CD4-positive, alpha-beta T cell treated with Interleukin-15 for 4 hours (primary cell): ENCODE measurements at regions not wholly inside any gene's neighbourhood (a gene's known extent, or its start where the extent isn't known, plus 50 kb on each side); places are given as distances from the start of the nearest gene placed in this dataset.
"Not testable (repeated sequence)": the region's sequence is repeated elsewhere in the genome, so short reads cannot be mapped to it uniquely, and the experiment has no call there.

Source experiments
- DNase-seq: peaks from one replicate; pipeline ENCODE4 v3.0.0-alpha.2; 2020; ENCODE audit warnings: low spot score

DNA sequence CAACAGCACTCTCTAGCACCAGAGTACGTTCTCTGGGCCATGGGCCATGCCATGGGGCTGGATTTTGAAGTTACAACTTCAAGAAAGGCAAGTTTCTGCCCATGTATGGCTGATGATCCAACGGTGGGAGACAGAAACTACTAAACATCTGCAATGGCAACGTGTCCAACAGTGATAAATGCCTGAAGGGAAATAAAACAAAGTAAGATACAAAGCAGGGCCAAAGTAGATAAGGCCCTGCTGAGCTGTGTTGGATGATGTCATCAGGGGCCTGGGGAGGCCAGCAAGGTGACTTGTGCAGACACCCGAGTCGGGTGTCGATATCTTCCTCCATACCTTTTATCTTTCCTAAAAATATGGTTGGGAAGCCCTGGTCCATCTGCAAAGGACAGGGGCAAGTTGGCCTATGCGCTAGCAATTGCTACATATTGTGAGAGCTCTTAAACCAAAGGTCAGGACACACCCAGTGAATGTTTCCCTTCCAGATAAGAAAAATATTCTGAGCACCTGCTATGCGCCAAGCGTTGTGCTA lies 487.2 kb downstream of the MN1 start:
- DNase-seq: no peak

DNA sequence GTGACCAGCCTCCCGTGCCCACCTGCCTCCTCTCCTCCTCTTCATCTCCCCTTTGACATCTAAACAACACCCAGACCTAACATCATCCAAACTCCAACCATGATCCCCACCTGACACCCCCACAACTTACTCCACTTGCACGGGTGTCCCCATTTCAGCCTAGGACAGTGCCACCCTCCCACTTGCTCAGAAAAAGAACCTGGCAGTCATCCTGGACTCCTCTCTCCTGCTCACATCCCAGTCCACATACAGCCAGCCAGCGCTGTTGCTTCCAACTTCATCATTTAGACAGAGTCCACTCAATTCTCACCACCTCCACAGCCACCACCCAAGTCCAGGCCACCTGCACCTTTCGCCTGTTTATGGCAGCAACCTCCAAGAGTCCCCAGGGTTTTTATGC lies 485.7 kb downstream of the MN1 start:
- DNase-seq: no peak

DNA sequence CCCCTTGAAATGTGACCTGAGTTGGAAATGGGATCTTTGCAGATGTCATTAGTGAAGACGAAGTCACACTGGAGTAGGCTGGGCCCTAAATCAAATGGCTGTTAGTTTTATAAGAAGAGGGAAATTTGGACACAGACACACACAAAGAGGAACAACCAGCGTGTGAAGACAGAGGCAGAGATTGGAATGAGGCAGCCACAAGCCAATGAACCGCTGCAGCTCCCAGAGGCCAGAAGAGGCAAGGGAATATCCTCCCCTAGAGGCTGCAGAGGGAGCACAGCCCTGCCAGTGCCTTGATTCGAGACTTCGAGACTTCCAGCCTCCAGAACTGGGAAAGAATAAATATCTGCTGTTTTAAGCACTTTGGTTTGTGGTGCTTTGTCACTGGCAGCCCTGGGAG lies 484.5 kb downstream of the MN1 start:
- no peak for DNase-seq

DNA sequence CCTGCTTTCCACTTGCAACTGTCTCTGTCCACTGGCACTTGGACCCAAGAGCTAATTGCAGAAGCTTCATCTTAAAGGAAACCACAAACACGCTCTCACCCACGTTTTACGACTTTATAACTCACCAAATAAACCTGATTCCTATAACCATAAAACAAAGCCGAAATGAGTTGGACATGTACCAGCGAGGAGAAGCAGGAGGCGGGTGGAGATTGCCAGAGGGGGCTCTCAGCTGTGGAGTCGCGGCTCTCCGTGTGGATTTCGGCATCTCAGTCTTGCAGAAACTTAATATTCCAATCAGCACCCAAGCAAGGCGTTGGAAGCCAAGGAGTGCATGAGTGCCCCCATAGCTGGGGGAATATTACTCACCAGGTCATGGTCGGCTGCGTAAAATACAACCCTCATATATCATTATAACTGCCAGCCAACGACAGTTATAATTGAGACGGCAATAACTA lies 483.6 kb downstream of the MN1 start:
- DNase-seq: no peak

DNA sequence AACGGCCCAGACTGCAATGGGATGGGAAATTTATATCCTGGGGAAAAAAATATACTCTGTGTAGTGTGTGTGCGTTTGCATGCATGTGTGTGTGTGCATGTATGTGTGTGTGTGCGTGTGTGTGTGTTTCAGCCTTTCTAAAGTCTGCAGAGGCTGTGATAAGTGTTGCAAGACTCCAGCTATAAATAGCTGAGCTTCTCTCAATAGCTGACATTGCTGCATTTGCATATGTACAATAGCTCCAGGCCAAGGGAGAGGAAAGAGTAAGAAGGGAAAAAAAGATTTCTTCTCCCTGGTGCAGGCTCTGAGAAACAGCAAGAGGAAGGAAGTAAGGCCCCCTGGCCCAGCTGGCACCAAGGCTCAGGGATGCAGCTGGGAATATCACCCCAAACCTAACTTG lies 483.0 kb downstream of the MN1 start:
- no peak for DNase-seq

DNA sequence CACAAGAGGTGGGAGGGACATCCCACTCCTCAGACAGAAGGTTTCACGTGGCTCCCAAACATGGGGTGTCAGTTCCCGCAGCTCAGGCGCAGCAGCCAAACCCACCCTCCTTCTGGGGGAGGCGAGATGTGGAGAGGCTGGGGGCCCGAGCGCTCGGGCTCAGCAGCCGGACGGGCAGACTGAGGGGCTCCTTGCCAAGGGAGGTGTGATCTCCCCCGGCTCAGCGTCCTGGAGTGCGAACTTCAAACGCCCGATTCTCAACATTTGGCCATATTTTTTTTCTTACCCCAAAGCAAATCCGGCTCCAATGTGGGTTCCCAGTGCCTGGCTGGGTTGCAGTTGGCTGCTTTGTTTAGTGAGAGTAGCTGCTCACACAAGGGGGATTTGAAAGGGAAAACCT lies 477.9 kb downstream of the MN1 start:
- no peak for DNase-seq

DNA sequence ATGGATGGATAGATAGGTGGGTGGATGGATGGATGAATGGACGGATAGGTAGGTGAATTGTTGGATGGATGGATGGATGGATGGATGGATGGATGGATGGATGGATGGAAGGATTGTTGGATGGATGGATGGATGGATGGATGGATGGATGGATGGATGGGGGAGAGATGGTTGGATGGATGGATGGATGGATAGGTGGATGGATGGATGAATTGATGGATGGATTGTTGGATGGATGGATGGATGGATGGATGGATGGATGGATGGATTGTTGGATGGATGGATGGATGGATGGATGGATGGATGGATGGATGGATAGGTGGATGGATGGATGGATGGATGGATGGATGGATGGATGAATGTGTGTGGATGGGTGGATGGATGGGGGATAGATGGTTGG lies 476.6 kb downstream of the MN1 start:
- not testable (repeated sequence) for DNase-seq

DNA sequence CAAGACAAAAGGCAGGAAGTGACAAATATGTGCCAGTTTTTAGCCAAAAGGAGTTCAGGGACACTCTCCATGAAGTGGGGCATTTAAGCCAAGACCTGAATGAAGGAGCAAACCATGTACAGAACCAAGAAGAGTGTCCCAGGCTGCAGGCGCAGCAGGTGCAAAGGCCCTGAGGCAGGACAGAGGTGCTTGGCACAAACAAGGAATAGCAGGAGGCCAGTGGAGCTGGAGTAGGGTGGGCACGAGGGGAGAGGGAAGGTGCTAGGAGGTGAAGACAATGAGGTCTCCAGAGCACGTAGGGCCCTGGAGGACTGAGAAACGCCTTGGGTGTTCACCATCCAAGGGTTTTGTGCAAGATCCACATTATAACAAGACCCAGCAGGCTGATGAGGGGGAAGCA lies 474.1 kb downstream of the MN1 start:
- DNase-seq: no peak

DNA sequence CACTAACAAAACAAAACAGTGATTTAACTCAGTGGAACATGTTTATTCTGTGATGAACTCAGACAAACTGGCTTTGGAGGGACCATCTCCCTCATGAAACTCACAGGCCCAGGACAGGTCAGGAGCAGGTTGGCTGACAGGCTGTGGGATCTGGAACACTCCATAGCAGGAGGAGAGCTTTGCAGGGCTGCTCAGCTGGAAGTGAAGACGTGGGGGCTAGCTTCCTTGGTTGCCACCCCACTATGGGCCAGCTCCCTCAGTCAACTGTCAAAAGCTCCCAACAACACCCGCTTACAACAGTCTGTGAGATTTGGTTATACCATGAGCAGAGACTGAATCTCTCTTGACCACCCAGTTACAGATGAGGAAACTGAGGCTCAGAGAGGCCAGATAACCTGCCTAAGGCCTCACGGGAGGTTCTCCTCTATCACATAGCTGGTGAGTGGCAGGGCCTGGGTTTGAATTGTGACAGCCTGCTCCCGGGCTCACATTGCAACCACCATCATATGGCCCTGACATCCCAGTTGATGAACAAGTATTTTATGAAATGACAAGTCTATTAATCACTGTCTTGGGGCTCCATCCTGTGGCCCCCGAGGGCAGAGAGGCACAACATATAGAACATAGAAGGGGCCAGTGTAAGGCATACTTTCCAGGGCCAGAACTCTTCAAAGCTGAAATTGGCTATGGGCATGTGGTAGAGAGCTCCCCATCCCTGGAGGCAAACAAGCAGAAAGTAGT lies 473.4 kb downstream of the MN1 start:
- DNase-seq: no peak

DNA sequence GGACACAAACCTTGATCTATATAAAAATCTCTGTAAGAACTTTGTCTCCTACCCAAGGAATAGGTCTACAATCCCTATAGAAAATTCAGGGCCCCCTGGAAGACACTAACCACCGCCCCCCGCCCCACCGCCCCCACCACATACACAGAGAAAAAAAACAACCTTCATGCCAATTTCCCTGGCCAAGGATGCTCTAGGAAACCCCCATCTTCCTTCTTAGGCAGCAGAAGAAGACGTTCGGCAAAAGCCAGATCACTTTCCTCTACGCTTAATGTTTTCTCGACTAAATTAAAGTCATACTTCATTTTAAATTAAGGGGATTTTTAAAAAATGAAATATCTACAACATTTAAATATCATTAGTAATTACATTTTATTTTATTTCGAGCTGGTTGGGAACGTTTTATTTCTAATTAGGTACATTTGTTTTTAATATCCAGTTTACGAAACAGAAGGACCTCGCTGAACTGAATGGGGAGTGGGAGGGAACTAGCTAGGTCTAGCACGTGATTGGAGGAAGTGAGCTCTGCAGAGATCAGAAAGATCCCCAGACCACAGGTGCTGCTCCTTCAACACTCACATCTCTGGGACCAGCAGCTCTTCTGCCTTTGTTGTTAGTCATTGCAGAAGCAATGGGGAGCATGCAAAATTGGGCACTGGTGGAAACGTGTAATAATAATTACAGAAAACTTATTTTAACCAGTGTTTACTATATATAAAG lies 472.3 kb downstream of the MN1 start:
- DNase-seq: no peak

DNA sequence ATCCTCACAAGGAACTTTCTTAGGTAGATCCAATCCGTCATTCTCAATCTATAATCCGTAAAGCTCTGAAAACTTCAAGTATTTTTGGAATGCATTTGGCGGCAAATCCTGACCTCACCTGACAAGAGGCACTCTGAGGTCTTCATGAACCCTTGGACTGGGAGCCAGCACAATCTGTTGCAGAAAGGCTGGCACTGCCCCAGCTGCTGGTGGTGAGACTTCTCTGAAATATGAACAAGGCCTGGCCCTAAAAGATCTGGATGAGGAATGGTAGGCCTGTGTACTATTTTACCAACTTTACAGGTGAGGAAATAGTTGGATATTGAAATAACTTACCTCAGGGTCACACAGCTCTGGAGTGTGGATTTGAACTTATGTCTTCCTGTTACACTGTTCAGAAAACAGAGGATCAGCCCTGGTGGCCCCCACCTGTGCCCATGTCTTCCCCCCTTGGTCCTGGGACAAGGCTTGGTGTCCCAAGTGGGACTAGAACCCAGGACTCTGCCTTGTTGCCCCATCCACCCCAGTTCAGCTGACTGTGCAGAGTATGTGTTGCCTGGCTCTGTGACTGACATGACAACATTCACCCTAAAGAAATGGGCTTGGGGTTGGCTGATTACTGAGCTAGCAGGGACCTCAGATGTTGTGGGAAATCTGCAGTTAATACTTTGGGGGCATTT lies 471.4 kb downstream of the MN1 start:
- DNase-seq: no peak

DNA sequence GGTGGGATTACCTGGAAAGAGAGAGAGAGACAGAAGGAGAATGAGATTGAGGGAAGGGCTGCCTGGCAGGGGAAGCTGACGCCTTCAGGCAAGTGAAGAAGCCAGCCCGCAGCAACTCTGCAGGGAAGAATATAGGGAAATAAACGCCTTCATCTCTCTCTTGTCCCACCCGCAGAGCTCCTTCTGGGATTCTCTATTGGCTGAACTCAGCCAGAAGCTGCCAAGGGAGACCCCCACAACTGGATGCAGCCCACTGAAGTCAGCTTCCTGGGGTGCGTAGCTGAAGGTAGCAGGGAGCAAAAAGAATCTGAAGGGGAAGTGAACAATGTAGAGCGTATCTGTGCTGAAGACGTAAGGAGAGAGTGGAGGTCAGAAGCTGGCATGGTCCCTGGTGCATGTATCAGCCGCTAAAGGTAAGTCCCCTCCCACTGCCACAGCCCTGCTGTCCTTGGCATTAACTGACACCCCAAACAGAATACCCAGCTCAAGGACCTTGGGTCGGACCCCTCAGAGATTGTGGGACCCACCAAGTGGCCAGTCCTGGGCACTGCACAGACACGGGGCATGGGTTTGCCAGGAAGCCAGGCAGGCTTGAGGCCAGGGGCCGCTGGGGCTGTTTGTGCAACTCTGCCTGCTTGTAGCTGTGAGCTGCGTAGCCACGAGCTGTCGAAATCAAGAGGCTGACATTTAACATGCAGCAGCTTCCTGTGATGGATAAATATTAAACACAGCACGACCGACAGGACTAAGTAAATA lies 469.9 kb downstream of the MN1 start:
- no peak for DNase-seq

DNA sequence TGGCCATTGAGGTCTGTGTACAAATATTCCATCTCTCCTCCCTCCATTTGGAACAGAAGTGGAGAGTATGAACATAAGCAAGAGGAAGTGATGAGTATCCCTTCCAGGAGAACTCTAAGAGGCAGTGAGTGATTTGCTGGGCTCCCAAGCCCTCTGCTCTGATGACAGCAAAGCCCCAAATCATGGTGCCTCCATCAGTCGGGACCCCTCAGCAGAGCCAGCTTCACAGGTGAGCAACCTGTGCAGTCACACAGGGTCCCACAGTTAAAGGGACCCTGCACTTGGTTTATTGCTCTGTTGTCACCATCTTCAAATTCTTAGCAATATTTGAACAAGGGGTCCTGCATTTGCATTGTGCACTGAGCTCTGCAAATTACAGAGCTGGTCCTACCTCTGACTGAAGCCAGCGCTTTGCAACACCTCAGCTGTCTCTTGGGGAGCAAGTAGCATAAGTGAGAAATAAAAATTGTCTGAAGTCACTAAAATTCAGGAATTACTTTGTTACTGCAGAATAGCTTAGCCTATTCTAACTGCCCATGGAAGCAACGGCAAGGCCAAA lies 466.4 kb downstream of the MN1 start:
- DNase-seq: no peak

DNA sequence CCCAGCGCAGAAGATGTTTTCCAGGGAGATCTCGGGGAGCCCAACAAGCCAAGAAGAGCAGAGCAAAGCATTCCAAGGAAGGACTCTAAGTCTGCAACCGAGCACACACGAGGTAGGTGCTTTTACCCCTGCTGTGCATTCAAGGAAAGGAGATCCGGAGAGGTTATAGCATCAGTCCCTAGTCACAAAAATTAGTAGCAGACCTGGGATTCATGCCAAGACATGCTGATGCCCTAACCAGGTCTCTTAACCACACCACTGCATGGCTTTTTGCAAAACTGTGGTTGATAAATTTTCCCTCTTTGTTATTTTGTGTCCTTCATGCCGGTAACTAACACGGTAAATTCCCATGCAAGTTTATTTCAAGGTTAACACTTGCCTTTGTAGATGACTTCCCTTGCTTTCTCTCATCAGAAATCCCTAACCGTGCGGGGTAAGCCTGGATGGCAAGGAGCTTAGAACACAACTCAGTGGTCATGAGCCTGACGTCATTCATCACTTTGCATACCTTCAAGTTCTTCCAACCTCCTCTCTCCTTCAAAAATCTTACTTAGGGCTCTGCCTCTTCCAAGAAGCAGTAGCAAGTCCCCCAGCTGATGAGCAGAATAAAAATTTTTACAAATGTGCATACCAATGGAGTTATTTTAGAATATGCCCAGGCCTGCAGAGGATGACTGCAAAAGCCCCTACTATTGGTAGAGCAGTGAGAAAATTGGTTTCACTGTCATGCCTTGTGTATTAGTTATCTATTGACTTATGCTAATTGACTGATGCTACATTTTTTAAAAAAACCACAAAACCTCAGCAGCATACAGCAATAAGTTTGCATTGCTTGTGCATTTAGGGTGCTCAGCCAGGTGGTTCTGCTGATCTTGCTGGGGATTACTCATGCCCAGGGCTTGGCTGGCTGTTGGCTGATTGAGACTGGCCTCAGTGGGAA lies 465.1 kb downstream of the MN1 start:
- no peak for DNase-seq

DNA sequence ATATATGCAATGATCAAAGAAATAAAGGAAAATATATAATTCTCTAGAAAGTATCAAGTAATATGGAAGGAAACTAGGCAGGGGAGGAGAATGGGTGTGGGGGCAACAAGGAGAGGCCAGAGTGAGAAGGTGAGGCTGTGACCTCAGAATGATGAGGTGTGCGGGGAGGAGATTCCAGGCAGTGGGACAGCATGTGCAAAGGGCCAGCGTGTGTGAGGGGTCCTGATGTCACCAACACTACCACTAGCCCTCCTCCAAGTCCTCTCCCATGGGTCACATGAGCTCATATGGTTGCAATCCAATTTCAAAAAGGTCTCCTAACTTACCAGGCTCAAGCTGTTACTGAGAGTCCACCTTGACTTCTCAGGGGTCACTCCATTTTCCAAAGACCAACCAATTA lies 463.9 kb downstream of the MN1 start:
- DNase-seq: no peak

DNA sequence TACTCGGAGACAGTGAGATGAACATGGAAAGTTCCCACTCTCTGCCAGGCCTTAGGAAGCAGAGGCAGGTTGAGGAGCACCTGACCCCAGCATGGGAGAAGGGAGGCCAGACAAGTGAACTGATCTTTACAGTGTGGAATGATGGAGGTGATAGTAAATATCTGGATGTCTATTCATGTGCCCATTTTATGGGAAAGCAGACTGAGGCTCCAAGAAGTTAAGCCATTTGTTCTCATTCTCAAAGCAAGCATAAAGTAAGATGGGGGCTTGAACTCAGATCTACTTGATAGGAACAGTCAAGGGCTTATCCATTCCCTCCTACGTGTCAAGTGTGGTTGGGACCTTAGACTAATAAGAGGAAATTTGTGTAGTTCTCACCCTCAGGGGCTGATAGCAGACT lies 461.5 kb downstream of the MN1 start:
- no peak for DNase-seq

DNA sequence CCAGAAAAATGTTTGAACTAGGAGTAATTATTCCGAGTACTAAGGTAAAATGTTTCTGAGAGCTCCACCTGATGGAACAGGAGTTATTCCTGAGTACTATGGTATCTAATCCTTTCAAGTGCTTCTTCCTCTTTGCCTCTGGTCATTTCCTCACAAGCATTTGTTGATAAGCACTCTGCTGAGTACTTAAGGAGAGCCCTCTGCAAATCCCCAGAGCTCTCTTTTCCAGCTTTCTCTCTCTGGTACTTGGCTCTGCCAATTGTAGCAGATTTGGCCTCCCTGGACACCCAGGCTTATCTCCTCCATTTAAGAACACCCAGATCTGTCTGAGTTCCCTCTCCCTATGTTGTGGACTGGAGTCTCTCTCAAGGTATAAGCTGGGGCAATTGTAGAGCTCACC lies 457.0 kb downstream of the MN1 start:
- no peak for DNase-seq

DNA sequence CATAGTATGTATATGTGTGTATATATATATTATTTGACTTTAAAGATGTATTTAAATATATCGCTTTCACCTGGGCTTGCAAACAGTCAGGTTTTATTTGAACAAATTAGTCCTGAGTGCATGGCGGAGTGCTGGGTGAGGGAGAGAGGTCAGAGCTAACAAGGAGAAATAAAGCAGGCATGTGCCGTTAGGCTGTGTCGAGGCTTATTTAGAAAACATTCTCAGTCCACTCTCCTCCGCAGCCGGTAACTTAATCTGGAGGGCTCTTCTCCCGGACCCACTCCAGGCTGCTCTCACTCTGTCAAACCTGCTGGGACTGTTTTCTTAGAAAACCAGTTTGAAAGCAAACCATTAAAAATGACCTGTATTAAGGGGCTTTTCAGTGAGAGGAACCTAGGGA lies 455.9 kb downstream of the MN1 start:
- DNase-seq: no peak

DNA sequence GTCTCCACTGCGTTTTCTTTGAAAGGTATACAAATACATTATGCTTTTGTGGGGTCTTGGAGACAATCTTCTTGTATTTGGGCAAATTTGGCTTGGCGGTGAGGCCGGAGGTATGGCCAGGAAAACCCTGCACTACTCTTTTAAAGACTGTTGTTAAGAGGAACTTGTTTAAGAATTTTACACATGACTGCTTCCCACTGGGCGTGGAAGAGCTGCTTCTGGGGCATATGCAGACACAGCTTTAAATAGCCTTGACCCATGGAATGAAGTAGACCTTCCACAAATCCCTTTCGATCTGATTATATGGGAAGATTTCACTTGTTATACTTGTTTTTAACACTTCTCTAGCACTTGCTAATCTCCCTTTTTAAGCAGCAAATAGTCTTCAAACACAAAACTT lies 453.6 kb downstream of the MN1 start:
- no peak for DNase-seq

DNA sequence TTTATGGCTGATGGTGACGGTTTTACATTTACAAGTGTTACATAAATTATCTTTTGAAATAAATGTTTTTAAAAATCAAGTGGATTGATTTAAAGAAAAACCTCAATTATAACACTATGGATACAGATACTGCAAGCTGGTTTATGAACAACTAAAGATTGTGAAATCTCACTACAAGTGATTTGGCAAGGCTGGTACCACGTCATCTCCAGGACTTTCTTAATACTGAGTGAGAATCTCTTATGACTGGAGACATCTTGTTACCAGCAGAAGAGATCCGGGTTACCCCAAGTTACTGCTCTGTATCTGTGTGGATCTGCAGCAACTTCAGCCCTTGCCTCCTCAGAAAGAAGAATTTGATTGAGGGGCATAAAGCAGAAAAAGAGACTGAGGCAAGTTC lies 452.9 kb downstream of the MN1 start:
- DNase-seq: no peak

DNA sequence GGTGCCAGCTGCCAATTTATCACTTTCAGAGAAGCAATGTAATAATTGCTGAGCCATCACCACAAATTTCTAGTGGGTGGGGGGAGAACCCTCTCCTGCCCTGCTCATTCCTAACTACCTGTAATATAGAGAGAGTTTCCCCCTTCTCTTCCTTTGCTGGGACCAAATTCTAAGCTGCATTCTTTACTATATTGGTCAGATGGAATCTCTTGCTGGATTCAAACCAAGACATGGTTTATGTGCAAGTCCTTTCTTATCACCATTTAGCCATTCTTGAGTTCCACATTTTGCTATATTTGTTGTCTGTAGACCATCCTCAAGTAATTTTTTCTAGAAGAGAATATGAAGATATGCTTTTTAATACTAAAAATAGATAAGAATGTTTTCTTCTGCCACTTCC lies 452.1 kb downstream of the MN1 start:
- DNase-seq: no peak
